SK-N-SH (cell line): ENCODE measurements at regions not wholly inside any gene's neighbourhood (a gene's known extent, or its start where the extent isn't known, plus 50 kb on each side); places are given as distances from the start of the nearest gene placed in this dataset.

ENCODE experiments used
- YY1 ChIP-seq: IDR thresholded peaks from 2 replicates; pipeline ENCODE4 v1.4.0; 2012; ENCODE audit warnings: low read depth, mild to moderate bottlenecking
- TF ChIP-seq, protein P1 (sequence below): fragments of 200-600 bp; sonication (generic); IDR thresholded peaks from 2 replicates; pipeline ENCODE4 v1.6.1; 2017; ENCODE audit warnings: antibody characterized with exemption, mild to moderate bottlenecking, moderate library complexity

- TF ChIP-seq, protein P1, sequence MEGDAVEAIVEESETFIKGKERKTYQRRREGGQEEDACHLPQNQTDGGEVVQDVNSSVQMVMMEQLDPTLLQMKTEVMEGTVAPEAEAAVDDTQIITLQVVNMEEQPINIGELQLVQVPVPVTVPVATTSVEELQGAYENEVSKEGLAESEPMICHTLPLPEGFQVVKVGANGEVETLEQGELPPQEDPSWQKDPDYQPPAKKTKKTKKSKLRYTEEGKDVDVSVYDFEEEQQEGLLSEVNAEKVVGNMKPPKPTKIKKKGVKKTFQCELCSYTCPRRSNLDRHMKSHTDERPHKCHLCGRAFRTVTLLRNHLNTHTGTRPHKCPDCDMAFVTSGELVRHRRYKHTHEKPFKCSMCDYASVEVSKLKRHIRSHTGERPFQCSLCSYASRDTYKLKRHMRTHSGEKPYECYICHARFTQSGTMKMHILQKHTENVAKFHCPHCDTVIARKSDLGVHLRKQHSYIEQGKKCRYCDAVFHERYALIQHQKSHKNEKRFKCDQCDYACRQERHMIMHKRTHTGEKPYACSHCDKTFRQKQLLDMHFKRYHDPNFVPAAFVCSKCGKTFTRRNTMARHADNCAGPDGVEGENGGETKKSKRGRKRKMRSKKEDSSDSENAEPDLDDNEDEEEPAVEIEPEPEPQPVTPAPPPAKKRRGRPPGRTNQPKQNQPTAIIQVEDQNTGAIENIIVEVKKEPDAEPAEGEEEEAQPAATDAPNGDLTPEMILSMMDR, result no peak
- no peak for TF ChIP-seq YY1
Measured at GRCh38 chr12:61267474-61267873, 992.7 kb upstream of the USP15 start.
